B cell (primary cell): ENCODE measurements at regions not wholly inside any gene's neighbourhood (a gene's known extent, or its start where the extent isn't known, plus 50 kb on each side); places are given as distances from the start of the nearest gene placed in this dataset.

Experiments used
- ATAC-seq: fragments of 200-7000 bp; cut with Tn5 transposase; one replicate; pipeline ENCODE4 v1.10.0; 2021; ENCODE audit warnings: low read depth, mild to moderate bottlenecking, moderate number of reproducible peaks, moderate library complexity
- CTCF ChIA-PET: fragments of 350-600 bp; sonication (Branson Sonifier 250); formaldehyde crosslinking; loops from one replicate; lab custom pipeline; 2021; ENCODE audit warnings: antibody characterized with exemption, inconsistent platforms; lab: Charles Lee
- POLR2A ChIA-PET: fragments of 350-600 bp; sonication (Branson Sonifier 250); formaldehyde crosslinking; loops from one replicate; lab custom pipeline; 2021; ENCODE audit warnings: antibody characterized with exemption; lab: Charles Lee
- DNase-seq: peaks from one replicate; pipeline ENCODE4 v3.0.0; 2013
- H2AFZ ChIP-seq: 2 replicates; pipeline ENCODE4 v1.6.1; 2012; ENCODE audit warnings: mild to moderate bottlenecking, low read depth, low read length; ENCODE audit not compliant: insufficient read depth, poor library complexity, severe bottlenecking
- H3K27ac ChIP-seq, 2 donors: 1 replicate in 1 of 2; 2 replicates in 1 of 2; pipeline ENCODE4 v1.5.1; 2012 to 2013; ENCODE audit warnings: low read length in 2 of 2, mild to moderate bottlenecking in 2 of 2, moderate library complexity in 1 of 2
- H3K27me3 ChIP-seq, 4 experiments: fragments of 200-600 bp in 1 of 4; sonication (generic) in 1 of 4; replicated peaks in 1 of 4; 1 replicate in 2 of 4; 2 replicates in 2 of 4; pipeline versions ENCODE4 v1.6.1 to v1.7.0; 2013 to 2016; ENCODE audit warnings: low read length in 3 of 4, mild to moderate bottlenecking in 2 of 4, mixed read lengths in 1 of 4, moderate library complexity in 1 of 4; ENCODE audit not compliant: insufficient read depth in 4 of 4, control insufficient read depth in 3 of 4; ENCODE audit errors: control extremely low read depth in 1 of 4
- H3K36me3 ChIP-seq, 2 experiments: replicated peaks in 1 of 2; 1 replicate in 1 of 2; 2 replicates in 1 of 2; pipeline versions ENCODE4 v1.6.1 to v1.7.1; 2013; ENCODE audit warnings: low read length in 1 of 2; ENCODE audit not compliant: insufficient read depth in 2 of 2, control insufficient read depth in 1 of 2; ENCODE audit errors: control extremely low read depth in 1 of 2, extremely low read depth in 1 of 2
- H3K4me1 ChIP-seq, 2 donors: fragments of 200-600 bp in 1 of 2; sonication (generic) in 1 of 2; 1 replicate in 1 of 2; 2 replicates in 1 of 2; pipeline versions ENCODE4 v1.5.1 to v1.6.1; 2013 to 2017; ENCODE audit warnings: low read length in 2 of 2; ENCODE audit not compliant: control insufficient read depth in 2 of 2, insufficient read depth in 2 of 2
- H3K4me2 ChIP-seq: replicated peaks from 2 replicates; pipeline ENCODE3; 2012; ENCODE audit warnings: mild to moderate bottlenecking, low read depth, low read length; ENCODE audit not compliant: poor library complexity, severe bottlenecking
- H3K4me3 ChIP-seq, 5 experiments: fragments of 200-600 bp in 1 of 5; sonication (generic) in 1 of 5; 1 replicate in 3 of 5; 2 replicates in 2 of 5; pipeline versions ENCODE4 v1.5.1 to v1.7.0; 2011 to 2016; ENCODE audit warnings: low read length in 4 of 5, mild to moderate bottlenecking in 4 of 5, low read depth in 2 of 5, control low read depth in 1 of 5, moderate library complexity in 1 of 5; ENCODE audit not compliant: insufficient read depth in 1 of 5; ENCODE audit errors: control extremely low read depth in 1 of 5, extremely low read depth in 1 of 5
- H3K79me2 ChIP-seq: fragments of 200-600 bp; sonication (generic); one replicate; pipeline ENCODE4 v1.6.0; 2016; ENCODE audit warnings: low read length; ENCODE audit not compliant: control insufficient read depth, insufficient read depth
- H3K9ac ChIP-seq: fragments of 200-600 bp; sonication (generic); 2 replicates; pipeline ENCODE4 v1.6.1; 2017; ENCODE audit warnings: mild to moderate bottlenecking, low read length, moderate library complexity
- H3K9me3 ChIP-seq, 3 donors: one replicate each; pipeline versions ENCODE4 v1.6.1 to v1.7.1; 2013; ENCODE audit warnings: low read length in 2 of 3; ENCODE audit not compliant: control insufficient read depth in 2 of 3, insufficient read depth in 1 of 3; ENCODE audit errors: control extremely low read depth in 1 of 3
- H4K20me1 ChIP-seq: 2 replicates; pipeline ENCODE4 v1.6.0; 2012; ENCODE audit warnings: mild to moderate bottlenecking, low read length; ENCODE audit not compliant: insufficient read depth, control insufficient read depth, poor library complexity, severe bottlenecking
- H3K27ac Mint-ChIP-seq: one replicate; pipeline ENCODE4 v1.8.0; 2021; ENCODE audit warnings: mixed read lengths
- H3K27me3 Mint-ChIP-seq: one replicate; pipeline ENCODE4 v1.8.0; 2021; ENCODE audit warnings: mixed read lengths
- H3K4me1 Mint-ChIP-seq: one replicate; pipeline ENCODE4 v1.8.0; 2021; ENCODE audit warnings: mixed read lengths
- H3K4me3 Mint-ChIP-seq: one replicate; pipeline ENCODE4 v1.8.0; 2021; ENCODE audit warnings: mixed read lengths
- H3K9me3 Mint-ChIP-seq: one replicate; pipeline ENCODE4 v1.8.0; 2022; ENCODE audit warnings: mixed read lengths; ENCODE audit not compliant: insufficient read depth
- CTCF ChIP-seq: fragments of 200-600 bp; IDR thresholded peaks from one replicate; pipeline ENCODE4 v1.8.0; 2022; ENCODE audit warnings: antibody characterized with exemption, mild to moderate bottlenecking
- EZH2 ChIP-seq: IDR thresholded peaks from 2 replicates; pipeline ENCODE4 v1.6.1; 2012; ENCODE audit warnings: borderline replicate concordance, low read depth, mild to moderate bottlenecking, moderate library complexity, low read length; ENCODE audit not compliant: insufficient read depth, poor library complexity, severe bottlenecking
- WGBS: methylation state at CpG from one replicate; pipeline ENCODE4 v1.1.5; 2013; ENCODE audit warnings: missing lambda C conversion rate; ENCODE audit not compliant: insufficient coverage; 5-methylcytosine and 5-hydroxymethylcytosine counted together
- intact Hi-C: fragments of 100-400 bp; cut with micrococcal nuclease; formaldehyde crosslinking; loops from one replicate; pipeline ENCODE4 v1.10.0; 2022

DNA sequence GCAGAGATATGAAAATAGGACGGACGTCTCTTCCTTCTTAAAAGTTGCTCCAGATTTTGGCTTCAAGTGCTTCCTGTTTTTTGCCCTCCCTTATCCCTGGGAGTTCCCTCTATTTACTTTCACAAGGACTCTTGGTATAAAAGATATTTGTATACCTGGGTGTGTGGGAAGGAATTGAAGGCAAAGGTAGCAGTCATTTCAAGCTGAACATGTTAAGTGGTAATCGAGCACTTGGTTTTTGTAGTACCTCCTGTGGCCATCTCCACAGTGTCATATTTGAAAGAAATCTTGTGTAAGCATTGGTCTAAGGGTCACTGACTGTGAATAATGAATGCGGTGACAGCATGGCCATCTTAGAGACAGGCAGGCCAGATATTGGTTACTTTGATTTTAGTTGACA, 593.6 kb downstream of the MTRR start:
- Histone ChIP-seq H3K9me3 (no peaks in the 10 kb centered on the region), H3K9ac (no peak overlapping the region), H3K36me3 (no peaks in the 10 kb centered on the region), H3K4me2 (no peak overlapping the region), H3K27me3 (no peaks in the 10 kb centered on the region), H2AFZ (no peak overlapping the region), H3K27ac (no peak overlapping the region), H3K79me2 (no peaks in the 10 kb centered on the region), H3K4me3 (no peak overlapping the region), H3K4me1 (no peaks in the 10 kb centered on the region), H4K20me1 (no peaks in the 10 kb centered on the region)
- no peaks in the 10 kb centered on the region for H3K27me3 Mint-ChIP-seq
- no peak overlapping the region for H3K27ac Mint-ChIP-seq
- intact Hi-C loops = no loop called here
- no peaks in the 10 kb centered on the region for H3K9me3 Mint-ChIP-seq
- POLR2A ChIA-PET = no interaction called here
- 84% methylated on average over 2 of the region's 4 CpGs for WGBS
- H3K4me3 Mint-ChIP-seq = no peak overlapping the region
- TF ChIP-seq CTCF (no peak), EZH2 (no peak)
- no peak for DNase-seq
- H3K4me1 Mint-ChIP-seq = peaks cover 4% of the 10 kb centered on the region
- CTCF ChIA-PET = no interaction called here
- ATAC-seq = no peak

GRCh38 chr5:8470489-8470888, 601.5 kb downstream of the MTRR start:
- Histone ChIP-seq H3K79me2 (no peaks in the 10 kb centered on the region), H3K36me3 (no peaks in the 10 kb centered on the region), H3K27ac (no peak overlapping the region), H3K4me3 (no peak overlapping the region), H3K9ac (no peak overlapping the region), H4K20me1 (no peaks in the 10 kb centered on the region), H3K27me3 (no peaks in the 10 kb centered on the region), H3K4me2 (no peak overlapping the region), H2AFZ (no peak overlapping the region), H3K9me3 (peaks cover 0 to 14% (median 13%) of the 10 kb centered on the region in 3 donors), H3K4me1 (no peaks in the 10 kb centered on the region)
- TF ChIP-seq CTCF (no peak), EZH2 (no peak)
- intact Hi-C loops = no loop called here
- Mint-ChIP-seq H3K4me1 (no peaks in the 10 kb centered on the region), H3K27me3 (no peaks in the 10 kb centered on the region), H3K9me3 (peaks cover 9% of the 10 kb centered on the region), H3K4me3 (no peak overlapping the region), H3K27ac (no peak overlapping the region)
- CTCF ChIA-PET = no interaction called here
- no peak for ATAC-seq
- POLR2A ChIA-PET = no interaction called here
- 86% methylated on average over 4 of the region's 4 CpGs for WGBS
- DNase-seq = no peak
